GM11168 (cell line): ENCODE measurements at regions not wholly inside any gene's neighbourhood (a gene's known extent, or its start where the extent isn't known, plus 50 kb on each side); places are given as distances from the start of the nearest gene placed in this dataset.

ENCODE experiments used
- in situ Hi-C: fragments of 300-500 bp; cut with MboI; formaldehyde crosslinking; loops from one replicate; pipeline ENCODE4 v1.12.0; 2022; ENCODE audit warnings: low sequenced_read_pairs; ENCODE audit not compliant: unreplicated experiment

GRCh38 chr5:97788369-97788768 is 605.3 kb upstream of the RIOK2 start:
- in situ Hi-C loops: no loop called here

DNA sequence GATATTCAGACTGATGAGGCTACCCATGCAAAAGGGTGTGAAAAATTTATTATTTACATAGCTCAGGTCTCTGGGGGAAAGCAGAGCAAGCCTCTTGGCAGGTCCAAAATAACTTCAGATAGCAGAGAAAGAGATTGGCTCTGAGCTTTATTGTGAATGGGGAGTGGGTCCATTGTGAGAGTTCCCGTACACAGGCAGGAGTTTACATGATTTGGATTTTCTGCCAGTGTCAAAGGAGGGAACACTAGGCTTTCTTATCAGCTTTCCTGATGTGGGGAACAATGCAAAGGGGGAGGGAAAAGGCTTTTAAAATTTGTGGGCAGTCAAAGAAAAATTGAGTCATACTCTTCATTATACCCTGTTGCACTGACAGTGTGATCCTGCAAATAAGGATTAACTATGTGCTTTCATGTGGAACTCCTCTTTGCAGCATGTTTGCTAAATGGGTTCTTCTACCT is 615.0 kb upstream of the RIOK2 start:
- in situ Hi-C loops: no loop called here

DNA sequence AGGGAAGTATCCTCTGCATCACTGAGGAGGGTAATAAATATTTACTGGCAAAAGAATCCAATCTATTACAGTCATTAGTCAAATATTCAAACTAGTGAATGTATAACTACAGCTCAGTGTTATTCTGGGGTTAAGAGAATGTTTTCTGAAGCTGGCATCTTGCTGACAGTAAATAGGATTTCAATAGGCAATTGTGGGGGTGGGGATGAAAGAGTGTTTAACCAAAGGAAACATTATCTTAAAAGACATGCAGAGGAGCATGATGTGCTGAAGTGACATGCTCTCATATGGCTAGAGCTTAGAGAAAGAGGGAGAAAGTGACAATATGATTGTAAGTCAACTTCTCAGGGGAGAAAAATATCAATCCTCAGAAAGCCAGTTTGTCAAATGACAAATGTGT is 618.4 kb upstream of the RIOK2 start:
- in situ Hi-C loops: no loop called here

DNA sequence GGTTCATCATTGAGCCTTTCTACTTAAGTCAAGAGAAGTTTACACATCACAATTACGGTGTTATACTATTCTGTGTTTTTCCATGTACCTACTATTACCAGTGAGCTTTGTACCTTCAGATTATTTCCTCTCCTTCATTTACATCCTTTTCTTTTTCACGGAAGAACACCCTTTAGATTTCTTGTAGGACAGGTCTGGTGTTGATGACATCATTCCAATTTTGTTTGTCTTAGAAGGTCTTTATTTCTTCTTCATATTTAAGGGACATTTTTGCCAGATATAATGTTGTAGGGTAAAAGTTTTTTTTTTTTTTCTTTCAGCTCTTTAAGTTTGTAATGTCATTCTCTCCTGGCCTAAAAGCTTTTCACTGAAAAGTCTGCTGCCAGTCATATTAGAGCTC is 637.1 kb upstream of the RIOK2 start:
- in situ Hi-C loops: no loop called here

DNA sequence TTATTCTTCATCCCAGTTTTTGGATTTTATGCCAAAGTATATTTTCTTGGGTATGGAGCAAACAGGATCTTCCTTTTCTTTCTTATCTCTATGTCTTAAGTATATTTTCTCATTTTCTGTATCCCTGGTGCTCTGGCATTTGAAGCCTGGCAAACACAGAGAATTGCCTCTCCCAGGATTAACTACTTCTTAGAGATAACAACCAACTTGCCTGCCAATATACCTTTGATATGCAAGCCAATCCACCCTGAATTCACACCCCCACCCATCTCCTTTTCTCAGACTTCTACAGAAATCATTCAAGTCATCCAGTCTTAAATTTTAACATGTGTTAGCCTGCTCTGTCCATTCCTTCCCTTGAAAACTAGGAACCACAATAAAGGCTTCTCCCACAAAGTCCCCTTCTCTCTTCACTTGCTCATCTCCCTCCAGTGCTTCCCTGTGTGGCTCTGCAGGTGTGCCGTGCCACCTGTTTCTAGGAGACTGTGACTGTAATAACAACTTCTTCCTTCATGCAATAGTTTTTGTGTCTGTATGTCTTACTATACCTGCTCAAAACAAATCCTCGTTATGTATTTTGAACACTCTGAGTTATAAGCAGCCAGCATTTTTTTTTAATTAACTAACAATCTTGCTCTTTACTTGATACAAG is 649.7 kb upstream of the RIOK2 start:
- in situ Hi-C loops: no loop called here

DNA sequence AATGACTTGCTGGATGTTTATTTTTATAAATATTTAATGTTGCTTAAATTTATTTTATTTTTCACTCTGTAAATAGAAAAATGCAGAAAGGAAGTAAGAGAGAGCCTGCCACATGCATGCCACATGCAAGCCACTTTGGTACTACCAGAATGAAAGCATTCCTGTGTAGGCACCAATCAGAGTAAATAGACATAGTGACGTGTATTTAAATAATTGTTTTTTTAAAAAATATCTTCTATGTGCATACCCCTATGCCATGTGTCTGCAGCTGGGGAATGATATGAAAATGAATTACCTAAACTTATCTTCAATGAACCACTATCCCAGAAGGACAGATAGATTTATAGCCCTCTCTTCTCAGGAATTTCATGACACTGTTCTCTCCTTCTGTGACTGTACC is 651.5 kb upstream of the RIOK2 start:
- in situ Hi-C loops: no loop called here

GRCh38 chr5:97835112-97835511 is 652.1 kb upstream of the RIOK2 start:
- in situ Hi-C loops: no loop called here

DNA sequence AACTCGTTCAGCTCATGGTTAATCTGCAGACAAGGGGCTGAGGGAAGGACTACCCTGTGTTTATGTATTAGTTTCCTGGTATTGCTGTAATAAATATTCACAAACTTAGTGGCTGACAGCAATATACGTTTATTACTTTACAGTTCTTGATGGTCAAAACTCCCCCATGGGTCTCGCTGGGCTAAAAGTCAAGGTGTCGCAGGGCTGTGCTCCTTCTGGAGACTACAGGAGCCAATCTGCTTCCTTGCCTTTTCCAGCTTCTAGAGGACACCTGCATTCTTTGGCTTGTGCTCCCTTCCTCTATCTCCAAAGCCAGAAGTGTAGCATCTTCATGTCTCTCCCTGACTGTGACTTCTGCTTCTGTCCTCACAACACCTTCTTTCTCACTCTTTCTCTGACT is 653.8 kb upstream of the RIOK2 start:
- in situ Hi-C loops: no loop called here

GRCh38 chr5:97838214-97838613 is 655.2 kb upstream of the RIOK2 start:
- in situ Hi-C loops: no loop called here

DNA sequence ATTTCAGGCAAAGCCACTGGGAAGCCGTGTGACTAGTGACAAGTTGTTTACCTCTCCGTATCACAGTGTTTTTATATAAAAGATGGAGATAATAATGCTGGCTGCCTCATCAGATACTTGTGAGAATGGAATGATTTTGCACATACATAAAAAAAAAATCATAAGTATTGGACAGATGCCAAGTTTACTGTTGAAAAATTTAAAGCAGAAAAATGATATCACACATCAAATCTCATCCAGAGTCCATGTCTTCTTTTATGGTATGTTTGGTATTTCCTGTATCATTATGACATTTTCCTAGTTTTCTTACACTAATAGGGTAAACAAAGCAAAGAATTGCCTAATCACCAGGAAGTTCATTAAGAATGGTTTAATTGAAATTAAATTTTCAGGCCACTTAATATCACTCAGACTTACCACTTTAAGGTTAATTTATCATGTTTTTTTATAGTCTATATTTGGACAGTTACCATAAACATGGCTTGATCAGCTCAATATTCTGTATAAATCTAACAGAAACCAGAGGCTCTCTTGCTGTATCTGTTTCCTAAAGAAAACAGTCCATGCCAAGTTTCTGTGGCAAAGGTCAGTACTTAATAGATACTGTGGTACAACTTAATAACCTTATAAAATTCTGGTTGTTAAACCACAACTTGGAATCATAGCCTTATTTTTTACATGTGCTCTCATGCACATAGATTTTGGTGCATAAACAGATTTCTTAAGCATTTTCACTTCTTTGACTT is 656.5 kb upstream of the RIOK2 start:
- in situ Hi-C loops: no loop called here

DNA sequence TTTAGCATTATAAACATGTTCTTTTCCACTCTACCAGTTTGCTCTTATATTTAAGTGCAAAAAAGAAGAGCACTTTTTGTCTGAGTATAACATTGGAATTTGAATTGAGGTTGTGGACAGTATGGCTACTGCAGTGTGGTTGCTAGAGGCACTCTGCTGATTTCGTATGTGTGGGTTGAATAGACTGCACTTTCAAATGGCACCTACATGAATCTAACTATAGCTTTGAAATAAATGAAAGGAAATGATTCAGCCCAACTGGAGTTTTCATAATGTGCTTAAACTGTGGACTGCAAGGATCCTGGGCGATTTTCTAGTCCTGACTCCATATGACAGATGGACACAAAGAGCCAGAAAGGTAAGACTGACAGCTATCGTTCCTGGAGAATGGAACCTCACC is 657.6 kb upstream of the RIOK2 start:
- in situ Hi-C loops: no loop called here

GRCh38 chr5:97842687-97843086 is 659.6 kb upstream of the RIOK2 start:
- in situ Hi-C loops: no loop called here

- in situ Hi-C loops: no loop called here
Measured at GRCh38 chr5:97844797-97845196, 661.8 kb upstream of the RIOK2 start.

DNA sequence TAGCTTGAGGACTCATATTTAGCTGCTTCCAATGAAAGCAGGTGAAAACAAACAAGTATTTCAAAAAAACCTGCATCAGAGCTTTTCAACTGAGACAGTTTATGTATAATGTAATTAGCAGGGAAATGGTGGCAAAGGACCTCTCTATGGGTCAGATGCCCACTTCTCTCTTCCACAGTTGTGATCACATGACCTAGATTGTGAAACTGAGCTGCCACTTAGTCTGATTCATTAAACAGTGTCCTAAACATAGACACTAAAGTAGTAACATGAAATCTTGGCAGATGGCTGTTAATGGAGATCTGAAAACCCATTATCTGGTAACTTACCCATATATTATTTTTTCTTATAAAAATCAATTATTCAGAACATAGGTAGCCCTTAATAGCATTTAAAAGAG is 663.6 kb upstream of the RIOK2 start:
- in situ Hi-C loops: no loop called here

GRCh38 chr5:97847920-97848631 is 665.0 kb upstream of the RIOK2 start:
- in situ Hi-C loops: no loop called here

GRCh38 chr5:97851036-97851435 is 668.0 kb upstream of the RIOK2 start:
- in situ Hi-C loops: no loop called here

DNA sequence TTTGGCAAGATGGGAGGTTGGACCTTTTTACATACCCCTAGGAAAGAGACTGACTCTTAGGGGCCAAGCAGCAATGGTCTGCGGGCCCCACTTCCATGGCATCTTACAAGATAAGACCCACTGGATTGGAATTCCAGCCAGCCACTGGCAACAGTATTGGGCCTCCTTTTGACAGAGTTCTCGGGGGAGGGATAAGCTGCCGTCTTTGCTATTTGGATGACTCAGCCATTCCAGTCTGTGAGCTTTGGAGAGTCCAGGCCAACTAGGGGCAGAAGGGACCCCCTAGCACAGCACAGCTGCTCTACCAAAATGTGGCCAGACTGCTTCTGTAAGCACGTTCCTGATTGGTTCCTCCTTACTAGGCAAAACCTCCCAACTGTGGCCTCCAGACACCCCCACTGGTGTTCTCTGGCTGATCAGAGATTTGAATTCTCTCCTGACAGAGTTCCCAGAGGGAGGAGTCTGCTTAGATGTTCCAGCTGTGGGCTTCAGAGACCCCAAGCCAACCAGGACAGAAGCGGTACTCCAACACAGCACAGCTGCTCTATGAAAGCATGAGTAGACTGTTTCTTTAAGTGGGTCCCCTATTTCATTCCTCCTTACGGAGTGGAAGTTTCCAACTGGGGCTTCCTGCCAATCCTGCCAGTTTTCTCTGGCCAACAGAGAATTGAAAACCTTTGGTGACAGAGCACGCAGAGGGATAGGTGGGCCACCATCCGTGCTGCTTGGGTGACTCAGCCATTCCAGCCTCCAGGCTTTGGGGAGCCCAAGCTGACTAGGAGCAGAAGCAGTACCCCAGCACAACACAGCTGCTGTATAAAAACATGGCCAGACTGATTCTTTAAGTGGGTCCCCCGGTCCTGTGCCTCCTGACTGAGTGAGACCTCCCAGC is 672.1 kb upstream of the RIOK2 start:
- in situ Hi-C loops: no loop called here

- in situ Hi-C loops: no loop called here
Measured at GRCh38 chr5:97874491-97874890, 691.4 kb upstream of the RIOK2 start.

- in situ Hi-C loops: no loop called here
Measured at GRCh38 chr5:97876272-97876671, 693.2 kb upstream of the RIOK2 start.

GRCh38 chr5:97877588-97877987 is 694.5 kb upstream of the RIOK2 start:
- in situ Hi-C loops: no loop called here
